ENCODE measurements at regions not wholly inside any gene's neighbourhood (a gene's known extent, or its start where the extent isn't known, plus 50 kb on each side); places are given as distances from the start of the nearest gene placed in this dataset.

- DNase-seq = no peak
Observed at GRCh38 chr5:105730982-105731381, 1939.8 kb downstream of the EFNA5 start.

GRCh38 chr5:105726093-105726492 lies 1944.6 kb downstream of the EFNA5 start:
- no peak for DNase-seq

DNA sequence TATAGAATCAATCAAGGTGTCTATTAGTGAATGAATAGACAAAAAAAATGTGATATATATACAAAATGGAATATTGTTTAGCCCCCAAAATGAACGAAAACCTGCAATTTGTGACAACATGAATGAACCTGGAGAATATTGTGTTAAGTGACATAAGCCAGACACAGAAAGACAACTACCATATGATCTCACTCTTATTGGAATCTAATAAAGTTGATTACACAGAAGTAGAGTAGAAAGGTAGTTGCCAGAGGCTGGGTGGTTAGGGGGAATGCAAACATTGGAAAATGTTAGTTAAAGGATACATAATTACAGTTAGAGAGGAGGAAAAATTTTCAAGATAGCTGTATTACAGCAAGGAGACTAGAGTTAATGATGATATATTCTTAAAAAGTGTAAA lies 1962.3 kb downstream of the EFNA5 start:
- no peak for DNase-seq

DNA sequence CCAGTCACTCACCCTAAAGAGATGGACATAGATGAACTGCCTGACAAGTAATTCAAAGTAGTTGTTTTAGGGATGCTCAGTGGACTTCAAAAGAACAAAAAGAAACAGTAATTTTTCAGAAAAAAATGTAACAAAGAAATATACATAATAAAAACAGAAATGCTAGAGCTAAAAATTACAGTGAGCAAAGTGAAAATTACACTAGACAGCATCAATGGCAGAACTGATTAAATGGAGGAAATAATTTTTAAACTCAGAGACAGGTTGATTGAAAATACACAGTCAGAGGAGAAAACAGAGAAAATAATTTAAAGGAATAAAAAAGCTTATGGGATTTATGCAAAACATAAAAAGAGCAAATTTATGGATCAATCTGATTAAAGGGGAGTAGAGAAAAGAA lies 1968.4 kb downstream of the EFNA5 start:
- DNase-seq = no peak

DNA sequence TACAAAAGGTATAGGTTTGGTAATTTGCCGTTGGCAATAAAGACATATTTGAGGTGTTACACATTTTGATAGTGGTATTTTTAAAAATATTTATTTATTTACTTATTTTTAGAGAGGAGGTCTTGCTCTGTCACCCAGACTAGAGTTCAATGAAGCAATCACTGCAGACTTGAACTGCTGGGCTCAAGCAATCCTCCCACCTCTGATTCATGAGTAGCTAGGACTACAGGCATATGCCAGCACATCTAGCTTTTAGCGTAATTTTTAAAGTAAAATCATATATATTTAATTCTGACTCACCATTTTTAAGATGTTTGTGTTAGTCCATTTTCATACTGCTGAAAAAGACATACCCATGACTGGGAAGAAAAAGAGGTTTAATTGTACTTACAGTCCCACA lies 1974.3 kb downstream of the EFNA5 start:
- no peak for DNase-seq

DNA sequence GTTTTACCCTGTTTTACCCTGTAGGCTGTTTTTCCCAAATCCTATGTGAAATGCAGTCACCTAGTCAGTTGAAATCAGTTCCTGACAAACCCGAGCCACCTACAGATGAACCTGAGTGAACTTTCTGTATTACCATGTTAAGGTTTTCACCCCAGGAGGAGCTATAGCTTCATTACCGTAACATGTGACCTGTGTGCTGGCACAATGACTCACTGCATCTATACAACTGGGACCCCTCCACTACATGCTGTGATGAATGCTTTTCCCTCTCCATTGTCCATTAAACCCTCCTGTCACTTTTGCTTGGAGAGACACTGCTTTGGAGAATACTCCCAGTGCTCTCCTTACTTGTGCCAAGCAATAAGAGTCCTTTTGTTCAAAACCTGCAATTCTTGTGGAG lies 1974.8 kb downstream of the EFNA5 start:
- DNase-seq = no peak

DNA sequence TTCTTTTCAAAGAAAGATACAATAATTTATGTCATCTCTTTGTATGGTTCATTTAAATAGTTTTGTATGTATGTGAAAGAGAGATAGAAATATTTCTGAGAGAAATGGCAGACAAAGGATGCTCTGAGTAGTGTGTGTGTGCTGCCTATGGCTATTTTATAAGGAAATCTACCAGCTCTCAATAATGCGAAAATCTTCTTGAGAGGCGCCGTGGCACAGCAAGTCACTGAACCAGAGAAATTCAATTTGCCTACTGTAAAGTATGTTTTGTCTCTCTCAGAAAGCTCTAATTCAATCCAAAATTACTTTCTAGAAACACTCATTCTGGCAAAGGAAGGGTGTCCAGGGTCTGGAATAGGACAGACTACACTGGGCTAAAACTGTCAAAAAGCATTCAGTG lies 1981.1 kb downstream of the EFNA5 start:
- DNase-seq = no peak

DNA sequence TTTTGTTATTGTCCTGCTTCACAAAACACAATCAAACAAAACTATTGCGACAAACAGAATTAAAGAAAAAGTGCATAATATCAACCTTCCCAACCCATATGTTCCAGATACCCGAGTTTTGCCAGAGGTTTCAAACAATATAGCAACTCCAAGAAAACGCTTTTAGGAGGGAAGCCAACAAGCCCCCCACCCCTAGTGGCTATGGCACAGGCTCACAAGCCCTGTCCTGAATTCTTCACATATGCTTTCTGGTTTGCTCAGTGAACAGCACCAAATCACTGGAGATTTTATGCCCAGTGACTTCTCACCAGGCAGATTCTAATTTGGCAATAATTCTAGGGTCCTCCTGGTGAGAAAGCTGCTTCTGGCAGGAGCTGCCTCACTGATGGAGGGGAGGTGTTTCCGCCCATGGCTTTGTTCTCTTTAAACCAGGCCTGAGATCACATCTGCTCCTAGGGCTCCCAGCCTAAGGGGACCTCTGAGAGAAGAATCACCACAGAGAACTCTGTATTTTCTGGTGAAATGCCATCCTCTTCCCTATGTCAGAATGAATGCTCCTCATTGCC lies 1982.4 kb downstream of the EFNA5 start:
- DNase-seq = no peak

- DNase-seq = no peak
Observed at GRCh38 chr5:105687493-105687892, 1983.2 kb downstream of the EFNA5 start.

GRCh38 chr5:105685884-105686283 lies 1984.9 kb downstream of the EFNA5 start:
- no peak for DNase-seq

GRCh38 chr5:105684799-105685198 lies 1985.9 kb downstream of the EFNA5 start:
- no peak for DNase-seq

DNA sequence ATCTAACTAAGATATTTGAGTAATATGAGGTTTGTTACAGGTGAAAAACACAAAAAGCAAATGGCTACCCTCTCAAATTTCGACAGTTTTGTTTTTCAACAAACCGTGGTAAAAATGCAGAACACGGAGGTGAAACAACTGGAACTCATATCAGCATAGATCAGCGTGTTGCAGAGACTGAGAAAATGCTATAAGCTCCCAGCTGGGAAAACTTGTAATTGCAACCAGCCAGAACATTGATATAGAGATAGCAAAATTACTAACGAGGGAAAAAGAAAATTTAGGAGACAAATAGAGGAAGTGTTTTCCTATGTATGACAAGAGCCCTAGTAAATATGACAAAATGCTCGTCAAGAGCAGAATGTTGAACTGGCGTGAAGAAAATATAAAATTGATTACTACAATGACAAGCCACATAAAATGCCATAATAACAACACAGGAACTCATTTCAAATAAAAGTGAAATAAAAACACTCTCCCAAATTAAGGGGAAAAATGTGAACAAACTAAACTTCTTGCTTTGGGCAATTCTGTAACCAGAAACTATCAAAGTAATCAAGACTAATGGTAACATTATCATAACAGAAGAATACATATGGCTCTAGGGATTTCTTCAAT lies 1989.8 kb downstream of the EFNA5 start:
- no peak for DNase-seq

- no peak for DNase-seq
Observed at GRCh38 chr5:105677291-105677690, 1993.4 kb downstream of the EFNA5 start.

DNA sequence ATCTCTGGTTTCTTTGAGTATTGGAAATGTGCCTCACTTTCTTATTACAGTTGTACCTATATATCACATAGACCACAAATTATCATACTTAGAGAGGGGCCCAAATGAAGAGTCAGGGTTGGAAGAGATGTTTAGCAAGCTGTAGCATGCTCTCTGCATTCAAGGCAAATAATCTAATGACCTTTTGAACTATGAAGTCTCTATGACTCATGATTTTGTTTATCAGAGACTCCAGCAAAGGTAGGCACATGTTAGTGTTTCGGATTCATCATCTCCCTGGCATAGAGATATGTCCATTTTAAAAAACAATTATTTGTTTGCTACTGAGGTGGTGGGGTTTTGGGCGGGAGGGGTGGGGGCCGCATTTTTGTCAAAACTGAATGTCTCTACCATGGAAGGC lies 2000.1 kb downstream of the EFNA5 start:
- DNase-seq = no peak

DNA sequence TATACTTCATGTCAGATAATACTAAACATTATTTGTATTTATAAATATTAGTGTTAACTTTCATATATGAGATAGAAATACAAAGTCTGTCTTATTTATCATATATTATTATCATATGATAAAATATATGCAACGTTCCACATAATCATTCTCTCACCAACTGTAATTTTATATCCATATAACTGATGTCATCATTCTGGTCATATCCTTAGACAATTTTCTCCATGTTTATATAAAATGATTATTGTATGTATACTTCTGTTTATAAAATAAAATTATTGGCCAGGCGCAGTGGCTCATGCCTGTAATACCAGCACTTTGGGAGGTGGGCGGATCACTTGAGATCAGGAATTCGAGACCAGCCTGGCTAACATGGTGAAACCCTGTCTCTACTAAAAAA lies 2007.1 kb downstream of the EFNA5 start:
- DNase-seq = no peak

- DNase-seq = no peak
Observed at GRCh38 chr5:105659396-105659795, 2011.3 kb downstream of the EFNA5 start.

GRCh38 chr5:105640328-105640727 lies 2030.4 kb downstream of the EFNA5 start:
- no peak for DNase-seq

GRCh38 chr5:105639511-105639910 lies 2031.2 kb downstream of the EFNA5 start:
- no peak for DNase-seq

GRCh38 chr5:105639068-105639467 lies 2031.7 kb downstream of the EFNA5 start:
- DNase-seq = no peak

- DNase-seq = no peak
Observed at GRCh38 chr5:105638437-105638836, 2032.3 kb downstream of the EFNA5 start.

- no peak for DNase-seq
Observed at GRCh38 chr5:105632043-105632442, 2038.7 kb downstream of the EFNA5 start.

- no peak for DNase-seq
Observed at GRCh38 chr5:105630803-105631202, 2039.9 kb downstream of the EFNA5 start.

DNA sequence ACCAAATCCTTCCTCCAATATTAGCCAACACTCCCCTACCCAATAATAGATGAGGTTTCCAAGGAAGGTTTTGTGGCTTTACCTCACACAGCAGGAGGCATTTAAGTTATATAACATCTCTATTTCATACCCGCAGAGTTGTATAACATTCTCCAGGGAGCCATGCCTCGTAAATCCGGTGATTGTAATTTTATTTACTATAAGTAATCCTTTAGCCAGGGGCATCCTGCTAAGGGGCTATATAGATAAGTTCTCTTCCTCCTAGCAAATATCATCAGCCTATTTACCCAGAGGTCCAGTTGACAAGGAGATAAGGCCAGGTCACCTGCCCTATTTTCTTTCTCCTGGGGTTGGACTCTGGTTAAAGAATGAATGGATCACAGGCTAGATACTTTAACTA lies 2051.0 kb downstream of the EFNA5 start:
- DNase-seq = no peak

GRCh38 chr5:105617436-105618215 lies 2053.1 kb downstream of the EFNA5 start:
- DNase-seq = no peak

- DNase-seq = no peak
Observed at GRCh38 chr5:105616599-105616998, 2054.0 kb upstream of the NUDT12 start.

Data from CD4-positive, alpha-beta T cell treated with Interleukin-4 for 4 hours (primary cell).